ENCODE measurements at regions not wholly inside any gene's neighbourhood (a gene's known extent, or its start where the extent isn't known, plus 50 kb on each side); places are given as distances from the start of the nearest gene placed in this dataset.

GRCh38 chr12:105822131-105823105 lies 316.3 kb downstream of the NUAK1 start:
- H3K27ac ChIP-seq = no peak overlapping the region
- H3K4me3 ChIP-seq = no peak overlapping the region
- no peaks in the 10 kb centered on the region for H3K27me3 ChIP-seq
- no peaks in the 10 kb centered on the region for H3K9me3 ChIP-seq
- intact Hi-C loops (cut with DNase I) = no loop called here
- H3K36me3 ChIP-seq = no peaks in the 10 kb centered on the region
- TF ChIP-seq POLR2A (IDR thresholded peaks at IDR 0.05) = no peak
- no peak for TF ChIP-seq CTCF (IDR thresholded peaks at IDR 0.05)
- TF ChIP-seq POLR2AphosphoS5 (IDR thresholded peaks at IDR 0.05; ENCODE audit: insufficient read depth in 1 of 2, low read depth in 1 of 2) = no peak
- H3K4me1 ChIP-seq = peaks cover 38% of the 10 kb centered on the region
- DNase-seq (ENCODE audit: extremely low spot score in 2 of 2) = no peak

- Histone ChIP-seq H3K27ac (no peak overlapping the region), H3K4me1 (peaks cover 35% of the 10 kb centered on the region), H3K36me3 (no peaks in the 10 kb centered on the region), H3K9me3 (no peaks in the 10 kb centered on the region), H3K27me3 (no peaks in the 10 kb centered on the region), H3K4me3 (no peak overlapping the region)
- DNase-seq (ENCODE audit: extremely low spot score in 2 of 2) = no peak
- intact Hi-C loops (cut with DNase I) = no loop called here
- no peak for TF ChIP-seq POLR2AphosphoS5 (IDR thresholded peaks at IDR 0.05; ENCODE audit: insufficient read depth in 1 of 2, low read depth in 1 of 2)
Observed at GRCh38 chr12:105823810-105824209, 314.9 kb downstream of the NUAK1 start.

- intact Hi-C loops (cut with DNase I) = no loop called here
- H3K27ac ChIP-seq = no peak overlapping the region
- no peak overlapping the region for H3K4me3 ChIP-seq
- no peak for DNase-seq (ENCODE audit: extremely low spot score in 2 of 2)
- no peaks in the 10 kb centered on the region for H3K27me3 ChIP-seq
- no peaks in the 10 kb centered on the region for H3K9me3 ChIP-seq
- no peak for TF ChIP-seq POLR2A (IDR thresholded peaks at IDR 0.05)
- no peak for TF ChIP-seq CTCF (IDR thresholded peaks at IDR 0.05)
- TF ChIP-seq POLR2AphosphoS5 (IDR thresholded peaks at IDR 0.05; ENCODE audit: insufficient read depth in 1 of 2, low read depth in 1 of 2) = no peak
- peaks cover 22% of the 10 kb centered on the region for H3K4me1 ChIP-seq
- H3K36me3 ChIP-seq = no peaks in the 10 kb centered on the region
Observed at GRCh38 chr12:105825141-105825540, 313.6 kb downstream of the NUAK1 start.

- no peak for DNase-seq (ENCODE audit: extremely low spot score in 2 of 2)
- Histone ChIP-seq H3K27me3 (no peaks in the 10 kb centered on the region), H3K36me3 (no peaks in the 10 kb centered on the region), H3K4me3 (no peak overlapping the region), H3K27ac (no peak overlapping the region), H3K9me3 (no peaks in the 10 kb centered on the region), H3K4me1 (no peaks in the 10 kb centered on the region)
- TF ChIP-seq POLR2AphosphoS5 (IDR thresholded peaks at IDR 0.05; ENCODE audit: insufficient read depth in 1 of 2, low read depth in 1 of 2) (no peak), CTCF (IDR thresholded peaks at IDR 0.05) (no peak), POLR2A (IDR thresholded peaks at IDR 0.05) (no peak)
- intact Hi-C loops (cut with DNase I) = no loop called here
Observed at GRCh38 chr12:105831372-105831771, 307.4 kb downstream of the NUAK1 start.

- Histone ChIP-seq H3K4me1 (no peaks in the 10 kb centered on the region), H3K27me3 (no peaks in the 10 kb centered on the region), H3K27ac (no peak overlapping the region), H3K9me3 (no peaks in the 10 kb centered on the region), H3K4me3 (no peak overlapping the region), H3K36me3 (no peaks in the 10 kb centered on the region)
- DNase-seq (ENCODE audit: extremely low spot score in 2 of 2) = no peak
- intact Hi-C loops (cut with DNase I) = no loop called here
- no peak for TF ChIP-seq POLR2A (IDR thresholded peaks at IDR 0.05)
- no peak for TF ChIP-seq CTCF (IDR thresholded peaks at IDR 0.05)
- TF ChIP-seq POLR2AphosphoS5 (IDR thresholded peaks at IDR 0.05; ENCODE audit: insufficient read depth in 1 of 2, low read depth in 1 of 2) = no peak
Observed at GRCh38 chr12:105832021-105832420, 306.7 kb downstream of the NUAK1 start.
